Body of pancreas (tissue), 4 donors: ENCODE measurements at regions not wholly inside any gene's neighbourhood (a gene's known extent, or its start where the extent isn't known, plus 50 kb on each side); places are given as distances from the start of the nearest gene placed in this dataset.

Source experiments
- POLR2A ChIP-seq, 3 donors: fragments of 450-650 bp; IDR thresholded peaks; one replicate each; pipeline ENCODE4 v1.6.1; 2016; ENCODE audit warnings: antibody characterized with exemption in 3 of 3, mild to moderate bottlenecking in 2 of 3
- TF ChIP-seq, protein P1 (sequence below), 7 experiments: fragments of 450-650 bp in 4 of 7; fragments of 200-600 bp in 3 of 7; sonication (generic) in 3 of 7; IDR thresholded peaks; one replicate each; pipeline ENCODE4 v1.5.1; 2016 to 2019; ENCODE audit warnings: antibody characterized with exemption in 7 of 7

GRCh38 chr18:56257205-56257604 lies 381.2 kb downstream of the TXNL1 start:
- TF ChIP-seq, protein P1, sequence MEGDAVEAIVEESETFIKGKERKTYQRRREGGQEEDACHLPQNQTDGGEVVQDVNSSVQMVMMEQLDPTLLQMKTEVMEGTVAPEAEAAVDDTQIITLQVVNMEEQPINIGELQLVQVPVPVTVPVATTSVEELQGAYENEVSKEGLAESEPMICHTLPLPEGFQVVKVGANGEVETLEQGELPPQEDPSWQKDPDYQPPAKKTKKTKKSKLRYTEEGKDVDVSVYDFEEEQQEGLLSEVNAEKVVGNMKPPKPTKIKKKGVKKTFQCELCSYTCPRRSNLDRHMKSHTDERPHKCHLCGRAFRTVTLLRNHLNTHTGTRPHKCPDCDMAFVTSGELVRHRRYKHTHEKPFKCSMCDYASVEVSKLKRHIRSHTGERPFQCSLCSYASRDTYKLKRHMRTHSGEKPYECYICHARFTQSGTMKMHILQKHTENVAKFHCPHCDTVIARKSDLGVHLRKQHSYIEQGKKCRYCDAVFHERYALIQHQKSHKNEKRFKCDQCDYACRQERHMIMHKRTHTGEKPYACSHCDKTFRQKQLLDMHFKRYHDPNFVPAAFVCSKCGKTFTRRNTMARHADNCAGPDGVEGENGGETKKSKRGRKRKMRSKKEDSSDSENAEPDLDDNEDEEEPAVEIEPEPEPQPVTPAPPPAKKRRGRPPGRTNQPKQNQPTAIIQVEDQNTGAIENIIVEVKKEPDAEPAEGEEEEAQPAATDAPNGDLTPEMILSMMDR (IDR thresholded peaks at IDR 0.05): no peak
- no peak for TF ChIP-seq POLR2A (IDR thresholded peaks at IDR 0.05)
